ENCODE measurements at regions not wholly inside any gene's neighbourhood (a gene's known extent, or its start where the extent isn't known, plus 50 kb on each side); places are given as distances from the start of the nearest gene placed in this dataset.

DNA sequence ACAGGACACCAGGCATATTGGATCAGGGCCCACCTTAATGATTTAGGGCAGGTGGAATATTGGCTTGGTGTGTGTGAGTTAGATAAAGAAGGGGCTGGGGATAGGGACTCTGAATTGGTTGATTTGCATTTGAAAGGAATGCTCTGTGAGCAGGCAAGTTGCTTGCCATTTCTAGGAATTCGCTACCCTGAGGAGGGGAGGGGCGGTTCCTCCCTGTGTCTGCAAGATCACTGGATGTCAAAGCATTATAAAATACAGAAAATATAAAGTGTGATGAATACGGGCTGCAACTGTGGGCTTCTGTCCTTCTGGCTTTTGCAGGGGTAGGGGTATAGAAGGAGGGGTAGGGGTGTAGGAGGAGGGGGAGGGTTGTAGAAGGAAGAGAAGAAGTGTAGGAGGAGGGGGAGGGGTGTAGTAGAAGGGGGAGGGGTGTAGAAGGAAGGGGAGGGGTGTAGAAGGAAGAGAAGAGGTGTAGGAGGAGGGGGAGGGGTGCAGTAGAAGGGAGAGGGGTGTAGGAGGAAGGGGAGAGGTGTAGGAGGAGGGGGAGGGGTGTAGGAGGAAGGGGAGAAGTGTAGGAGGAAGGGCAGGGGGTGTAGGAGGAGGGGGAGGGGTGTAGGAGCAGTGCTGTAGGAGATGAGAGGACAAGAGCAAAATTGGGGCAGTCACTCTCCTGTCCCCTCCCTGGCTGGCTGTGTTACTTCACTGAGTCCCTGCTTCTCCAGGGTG is 238.0 kb upstream of the COPS8 start:
- TF ChIP-seq, protein P1, sequence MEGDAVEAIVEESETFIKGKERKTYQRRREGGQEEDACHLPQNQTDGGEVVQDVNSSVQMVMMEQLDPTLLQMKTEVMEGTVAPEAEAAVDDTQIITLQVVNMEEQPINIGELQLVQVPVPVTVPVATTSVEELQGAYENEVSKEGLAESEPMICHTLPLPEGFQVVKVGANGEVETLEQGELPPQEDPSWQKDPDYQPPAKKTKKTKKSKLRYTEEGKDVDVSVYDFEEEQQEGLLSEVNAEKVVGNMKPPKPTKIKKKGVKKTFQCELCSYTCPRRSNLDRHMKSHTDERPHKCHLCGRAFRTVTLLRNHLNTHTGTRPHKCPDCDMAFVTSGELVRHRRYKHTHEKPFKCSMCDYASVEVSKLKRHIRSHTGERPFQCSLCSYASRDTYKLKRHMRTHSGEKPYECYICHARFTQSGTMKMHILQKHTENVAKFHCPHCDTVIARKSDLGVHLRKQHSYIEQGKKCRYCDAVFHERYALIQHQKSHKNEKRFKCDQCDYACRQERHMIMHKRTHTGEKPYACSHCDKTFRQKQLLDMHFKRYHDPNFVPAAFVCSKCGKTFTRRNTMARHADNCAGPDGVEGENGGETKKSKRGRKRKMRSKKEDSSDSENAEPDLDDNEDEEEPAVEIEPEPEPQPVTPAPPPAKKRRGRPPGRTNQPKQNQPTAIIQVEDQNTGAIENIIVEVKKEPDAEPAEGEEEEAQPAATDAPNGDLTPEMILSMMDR (IDR thresholded peaks at IDR 0.05; ENCODE audit: low read depth, low read length, missing control alignments) = no peak
- no peak overlapping the region for H3K4me3 ChIP-seq (replicated peaks; ENCODE audit: low read depth, low read length)
- DNase-seq (ENCODE audit: extremely low read depth, low read depth) = no peak

DNA sequence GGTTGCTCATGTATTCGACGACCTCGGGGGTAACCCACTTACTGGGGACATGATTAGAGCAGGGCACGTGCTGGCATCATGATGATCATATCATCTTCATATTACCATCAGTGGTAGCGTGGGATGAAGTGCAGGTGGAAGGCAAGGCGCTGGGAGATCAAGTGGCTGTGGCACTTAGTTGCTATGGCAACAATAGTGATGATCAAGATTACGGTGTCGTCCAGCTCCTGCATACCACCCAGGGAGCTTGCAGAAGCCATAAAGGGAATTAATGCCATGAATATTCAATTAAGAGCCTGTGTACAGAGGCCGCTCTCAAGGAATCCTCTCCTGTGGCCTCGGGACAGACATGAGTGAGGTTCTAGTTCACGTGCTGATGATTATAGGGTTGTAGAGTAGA is 237.2 kb upstream of the COPS8 start:
- no peak overlapping the region for H3K4me3 ChIP-seq (replicated peaks; ENCODE audit: low read depth, low read length)
- TF ChIP-seq, protein P1 (IDR thresholded peaks at IDR 0.05; ENCODE audit: low read depth, low read length, missing control alignments) = no peak
- no peak for DNase-seq (ENCODE audit: extremely low read depth, low read depth)

DNA sequence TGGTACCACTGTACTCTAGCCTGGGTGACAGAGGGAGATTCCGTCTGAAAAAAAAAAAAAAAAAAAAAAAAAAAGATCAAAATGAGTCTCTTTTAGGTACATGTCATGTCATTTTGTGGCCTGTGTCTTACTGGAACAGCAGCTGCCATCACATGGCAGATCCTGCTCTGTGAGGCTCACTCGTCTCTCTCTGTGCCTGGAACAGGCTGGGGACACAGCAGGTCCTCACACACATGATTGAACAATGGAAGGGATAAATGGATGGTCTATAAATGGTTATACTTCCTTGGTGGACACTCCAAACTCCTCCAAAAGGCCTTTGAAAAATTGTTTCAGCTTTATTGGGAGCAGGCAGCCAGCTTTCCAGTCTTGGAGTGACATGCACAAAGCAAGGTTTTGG is 236.2 kb upstream of the COPS8 start:
- H3K4me3 ChIP-seq (replicated peaks; ENCODE audit: low read depth, low read length) = no peak overlapping the region
- TF ChIP-seq, protein P1 (IDR thresholded peaks at IDR 0.05; ENCODE audit: low read depth, low read length, missing control alignments) = no peak
- no peak for DNase-seq (ENCODE audit: extremely low read depth, low read depth)

DNA sequence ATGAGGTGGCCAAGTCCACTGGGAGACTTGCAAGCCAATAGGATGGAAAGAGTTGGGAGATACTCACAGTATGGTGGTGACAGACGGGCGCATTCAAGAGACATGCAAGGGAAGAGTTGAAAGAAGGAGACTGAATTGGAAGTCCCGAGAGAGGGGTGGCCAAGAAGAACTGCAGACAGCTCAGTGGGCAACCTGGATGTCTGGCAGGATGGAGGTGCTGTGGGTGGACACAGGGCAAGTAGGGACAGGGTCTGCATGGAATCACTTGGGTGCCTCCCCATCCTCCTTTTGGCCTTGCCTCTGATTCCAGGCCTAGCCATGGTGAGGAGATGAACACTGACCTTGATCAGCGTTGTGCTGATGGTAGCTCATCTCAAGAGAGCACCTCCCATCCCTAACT is 235.7 kb upstream of the COPS8 start:
- TF ChIP-seq, protein P1 (IDR thresholded peaks at IDR 0.05; ENCODE audit: low read depth, low read length, missing control alignments) = no peak
- no peak for DNase-seq (ENCODE audit: extremely low read depth, low read depth)
- no peak overlapping the region for H3K4me3 ChIP-seq (replicated peaks; ENCODE audit: low read depth, low read length)

DNA sequence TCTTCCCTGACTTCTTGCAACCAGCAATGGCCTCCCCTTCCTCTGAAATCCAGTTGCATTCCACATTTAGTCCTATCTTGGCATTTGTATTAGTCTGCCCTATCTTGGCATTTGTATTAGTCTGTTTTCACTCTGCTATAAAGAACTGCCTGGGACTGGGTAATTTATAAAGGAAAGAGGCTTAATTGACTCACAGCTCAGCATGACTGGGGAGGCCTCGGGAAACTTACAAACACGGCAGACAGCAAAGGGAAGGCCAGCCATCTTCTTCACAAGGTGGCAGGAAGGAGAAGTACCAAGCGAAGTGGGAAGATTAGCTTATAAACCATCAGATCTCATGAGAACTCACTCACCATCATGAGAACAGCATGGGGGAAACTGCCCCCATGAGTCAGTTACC is 234.5 kb upstream of the COPS8 start:
- no peak for DNase-seq (ENCODE audit: extremely low read depth, low read depth)
- TF ChIP-seq, protein P1 (IDR thresholded peaks at IDR 0.05; ENCODE audit: low read depth, low read length, missing control alignments) = no peak
- no peak overlapping the region for H3K4me3 ChIP-seq (replicated peaks; ENCODE audit: low read depth, low read length)

DNA sequence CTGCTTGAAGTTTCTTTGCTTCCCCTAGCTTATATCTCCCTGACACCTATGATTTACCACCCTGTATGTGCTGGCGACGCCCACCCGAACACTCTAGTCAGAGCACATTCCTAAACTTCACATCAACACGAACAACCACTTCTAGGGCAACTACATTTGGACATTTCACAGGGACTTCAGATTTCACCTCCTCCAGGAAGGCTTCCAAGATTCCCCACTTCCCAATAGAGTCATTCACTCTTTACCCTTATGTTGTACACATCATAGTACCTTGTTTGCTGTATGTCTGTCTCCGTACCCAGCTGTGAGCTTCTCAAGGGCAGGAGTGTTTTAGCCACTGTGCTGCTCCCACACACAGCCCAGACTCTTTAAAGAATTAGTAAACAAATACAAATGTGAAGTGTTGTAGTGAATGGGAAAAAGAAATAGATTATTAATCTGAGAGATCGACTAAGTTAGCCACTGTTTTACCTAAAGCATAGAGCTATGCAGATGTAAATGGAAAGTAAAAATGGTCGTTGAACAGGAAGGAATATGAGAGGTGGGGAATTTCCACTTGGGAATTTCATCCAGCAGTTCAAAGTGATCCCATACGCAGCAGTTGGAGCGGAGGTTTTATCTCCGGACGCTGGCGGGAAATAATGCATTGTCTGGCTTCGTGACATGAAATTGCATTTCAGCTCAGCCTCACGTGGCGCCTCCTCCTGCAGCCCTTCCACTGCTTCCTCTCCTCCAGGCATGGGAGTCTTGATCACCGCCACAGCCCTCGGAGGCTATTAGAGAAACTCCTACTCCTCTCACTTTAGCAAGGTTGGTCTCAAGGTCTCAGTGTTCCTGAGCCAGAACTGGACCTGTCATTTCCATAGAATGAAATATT is 233.4 kb upstream of the COPS8 start:
- TF ChIP-seq, protein P1 (IDR thresholded peaks at IDR 0.05; ENCODE audit: low read depth, low read length, missing control alignments) = no peak
- no peak overlapping the region for H3K4me3 ChIP-seq (replicated peaks; ENCODE audit: low read depth, low read length)
- no peak for DNase-seq (ENCODE audit: extremely low read depth, low read depth)
